Spleen (tissue), 11 donors: ENCODE measurements at regions not wholly inside any gene's neighbourhood (a gene's known extent, or its start where the extent isn't known, plus 50 kb on each side); places are given as distances from the start of the nearest gene placed in this dataset.

Experiments used
- DNase-seq: peaks from one replicate; pipeline ENCODE4 v3.0.0-alpha.2; 2020
- H3K27ac ChIP-seq, 8 donors: fragments of 200-600 bp; sonication (generic) in 7 of 8; 1 replicate in 4 of 8; 2 replicates in 4 of 8; pipeline versions ENCODE4 v1.5.0 to v1.8.0; 2016 to 2021; ENCODE audit warnings: inconsistent platforms in 4 of 8, mild to moderate bottlenecking in 4 of 8, moderate library complexity in 1 of 8
- H3K27me3 ChIP-seq, 7 donors: fragments of 200-600 bp; sonication (generic) in 6 of 7; replicated peaks in 1 of 7; 1 replicate in 4 of 7; 2 replicates in 3 of 7; pipeline versions ENCODE4 v1.5.0 to v1.8.0; 2016 to 2021; ENCODE audit warnings: inconsistent platforms in 3 of 7, mild to moderate bottlenecking in 1 of 7
- H3K36me3 ChIP-seq, 6 donors: fragments of 200-600 bp; sonication (generic) in 5 of 6; 1 replicate in 4 of 6; 2 replicates in 2 of 6; pipeline versions ENCODE4 v1.5.0 to v1.8.0; 2016 to 2021; ENCODE audit warnings: inconsistent platforms in 2 of 6
- H3K4me1 ChIP-seq, 6 donors: fragments of 200-600 bp; sonication (generic) in 5 of 6; 1 replicate in 3 of 6; 2 replicates in 3 of 6; pipeline versions ENCODE4 v1.5.0 to v1.8.0; 2016 to 2021; ENCODE audit warnings: inconsistent platforms in 3 of 6
- H3K4me3 ChIP-seq, 8 donors: fragments of 200-600 bp; sonication (generic) in 7 of 8; 1 replicate in 4 of 8; 2 replicates in 4 of 8; pipeline versions ENCODE4 v1.5.0 to v1.8.0; 2016 to 2021; ENCODE audit warnings: inconsistent platforms in 4 of 8, mild to moderate bottlenecking in 4 of 8, moderate library complexity in 2 of 8
- H3K9me3 ChIP-seq, 8 donors: fragments of 200-600 bp; sonication (generic) in 7 of 8; 1 replicate in 4 of 8; 2 replicates in 4 of 8; pipeline versions ENCODE4 v1.5.0 to v1.8.0; 2016 to 2021; ENCODE audit warnings: inconsistent platforms in 4 of 8
- CTCF ChIP-seq, 11 experiments: fragments of 200-600 bp in 7 of 11; fragments of 450-650 bp in 4 of 11; sonication (generic) in 4 of 11; IDR thresholded peaks in 8 of 11; conservative IDR thresholded peaks in 3 of 11; 1 replicate in 7 of 11; 2 replicates in 4 of 11; pipeline versions ENCODE4 v1.4.0 to v1.8.0; 2016 to 2021; ENCODE audit warnings: antibody characterized with exemption in 11 of 11, inconsistent platforms in 4 of 11, mild to moderate bottlenecking in 1 of 11
- POLR2A ChIP-seq, 3 donors: fragments of 450-650 bp; IDR thresholded peaks; one replicate each; pipeline ENCODE4 v1.5.1; 2017; ENCODE audit warnings: antibody characterized with exemption in 3 of 3, mild to moderate bottlenecking in 1 of 3
- POLR2AphosphoS5 ChIP-seq, 3 donors: sonication (generic); formaldehyde crosslinking; IDR thresholded peaks; one replicate each; pipeline ENCODE4 v1.5.1; 2017; ENCODE audit warnings: antibody characterized with exemption in 3 of 3
- WGBS, 5 donors: extraction: QIAGEN DNeasy Blood & Tissue Kit in 3 of 5; methylation state at CpG; one replicate each; pipeline versions ENCODE4 v1.1.5 to v1.1.7; 2013 to 2018; 5-methylcytosine and 5-hydroxymethylcytosine counted together
- intact Hi-C: fragments of 100-400 bp; cut with DNase I; formaldehyde crosslinking; loops from one replicate; pipeline ENCODE4 v1.15.0; 2023; ENCODE audit warnings: low total_unique reads
- donor health status: healthy with polysubstance abuse.
- donor health status: DM: no; HTN: no; CAD: no; lungs with moderate emphysema.
- donor health status: DM: no; HTN: no; CAD: no.
- donor health status: Bipolar disorder and iron deficiency.
- donor health status: healthy.
- donor health status: DM: no; HTN: no; CAD: no.
- donor health status: DM: yes; HTN: yes; CAD: no.

GRCh38 chr9:28365728-28366127, 792.4 kb upstream of the C9orf72 start:
- intact Hi-C loops, result no loop called here
- Histone ChIP-seq H3K4me3 (no peak overlapping the region), H3K9me3 (no peaks in the 10 kb centered on the region), H3K27me3 (no peaks in the 10 kb centered on the region), H3K27ac (no peak overlapping the region), H3K36me3 (no peaks in the 10 kb centered on the region), H3K4me1 (no peaks in the 10 kb centered on the region)
- TF ChIP-seq CTCF (IDR thresholded peaks at IDR 0.05 in 8 of 11, conservative IDR thresholded peaks at IDR 0.05 in 3 of 11), result no peak
- no peak for TF ChIP-seq POLR2A (IDR thresholded peaks at IDR 0.05)
- no peak for TF ChIP-seq POLR2AphosphoS5 (IDR thresholded peaks at IDR 0.05)
- WGBS, 5 donors, result 86 to 98% (median 95%) methylated on average over 2 of the region's 2 CpGs
- no peak for DNase-seq

GRCh38 chr9:28378231-28378630, 805.0 kb upstream of the C9orf72 start:
- Histone ChIP-seq H3K4me3 (no peak overlapping the region), H3K36me3 (no peaks in the 10 kb centered on the region), H3K27ac (no peak overlapping the region), H3K4me1 (no peaks in the 10 kb centered on the region), H3K27me3 (no peaks in the 10 kb centered on the region), H3K9me3 (no peaks in the 10 kb centered on the region)
- TF ChIP-seq POLR2AphosphoS5 (IDR thresholded peaks at IDR 0.05), result no peak
- no peak for TF ChIP-seq CTCF (IDR thresholded peaks at IDR 0.05 in 8 of 11, conservative IDR thresholded peaks at IDR 0.05 in 3 of 11)
- TF ChIP-seq POLR2A (IDR thresholded peaks at IDR 0.05), result no peak
- intact Hi-C loops, result no loop called here
- 55 to 98% (median 89%) methylated on average over 1 of the region's 1 CpG for WGBS, 5 donors
- no peak for DNase-seq

- H3K9me3 ChIP-seq, result no peaks in the 10 kb centered on the region
- no peaks in the 10 kb centered on the region for H3K27me3 ChIP-seq
- no peak for DNase-seq
- no peak overlapping the region for H3K4me3 ChIP-seq
- no peaks in the 10 kb centered on the region for H3K4me1 ChIP-seq
- no peak for TF ChIP-seq POLR2A (IDR thresholded peaks at IDR 0.05)
- no peak for TF ChIP-seq CTCF (IDR thresholded peaks at IDR 0.05 in 8 of 11, conservative IDR thresholded peaks at IDR 0.05 in 3 of 11)
- TF ChIP-seq POLR2AphosphoS5 (IDR thresholded peaks at IDR 0.05), result no peak
- no peaks in the 10 kb centered on the region for H3K36me3 ChIP-seq
- intact Hi-C loops, result no loop called here
- no peak overlapping the region for H3K27ac ChIP-seq
Measured at GRCh38 chr9:28379082-28379481, 805.8 kb upstream of the C9orf72 start.

GRCh38 chr9:28389411-28389810, 816.1 kb upstream of the C9orf72 start:
- intact Hi-C loops, result no loop called here
- Histone ChIP-seq H3K36me3 (no peaks in the 10 kb centered on the region), H3K27ac (no peak overlapping the region), H3K9me3 (peaks cover 0 to 9% (median 5%) of the 10 kb centered on the region in 8 donors), H3K4me3 (no peak overlapping the region), H3K4me1 (no peaks in the 10 kb centered on the region), H3K27me3 (no peaks in the 10 kb centered on the region)
- no peak for TF ChIP-seq CTCF (IDR thresholded peaks at IDR 0.05 in 8 of 11, conservative IDR thresholded peaks at IDR 0.05 in 3 of 11)
- no peak for TF ChIP-seq POLR2A (IDR thresholded peaks at IDR 0.05)
- no peak for DNase-seq
- 70 to 84% (median 79%) methylated on average over 3 of the region's 3 CpGs for WGBS, 5 donors
